ENCODE measurements at regions not wholly inside any gene's neighbourhood (a gene's known extent, or its start where the extent isn't known, plus 50 kb on each side); places are given as distances from the start of the nearest gene placed in this dataset.

- no peak overlapping the region for H3K4me3 ChIP-seq (ENCODE audit: low read depth in 1 of 3, low read length in 3 of 3)
- no peaks in the 10 kb centered on the region for H3K36me3 ChIP-seq (ENCODE audit: control insufficient read depth in 3 of 3, insufficient read depth in 2 of 3, low read depth in 1 of 3, low read length in 3 of 3)
- no peak for FAIRE-seq
- peaks cover 0 to 5% (median 0%) of the 10 kb centered on the region in 3 donors for H3K4me1 ChIP-seq (ENCODE audit: control insufficient read depth in 3 of 3, insufficient read depth in 2 of 3, low read depth in 1 of 3, low read length in 2 of 3)
- no peak overlapping the region for H3K27ac ChIP-seq (ENCODE audit: low read depth in 1 of 3, low read length in 2 of 3)
- H3K27me3 ChIP-seq (ENCODE audit: control insufficient read depth in 3 of 3, insufficient read depth in 3 of 3, low read length in 3 of 3), result peaks cover 0 to 3% (median 0%) of the 10 kb centered on the region in 3 donors
- H3K9me3 ChIP-seq (ENCODE audit: control insufficient read depth in 2 of 2, insufficient read depth in 1 of 2, low read depth in 1 of 2, low read length in 1 of 2), result no peaks in the 10 kb centered on the region
- WGBS, 3 donors, result 76 to 80% (median 79%) methylated on average over 7 of the region's 7 CpGs
- no peak for DNase-seq
These were observed 157.5 kb upstream of the MYCN start for GRCh38 chr2:15782769-15783294.

- Histone ChIP-seq H3K27ac (ENCODE audit: low read depth in 1 of 3, low read length in 2 of 3) (no peak overlapping the region), H3K9me3 (ENCODE audit: control insufficient read depth in 2 of 2, insufficient read depth in 1 of 2, low read depth in 1 of 2, low read length in 1 of 2) (no peaks in the 10 kb centered on the region), H3K27me3 (ENCODE audit: control insufficient read depth in 3 of 3, insufficient read depth in 3 of 3, low read length in 3 of 3) (peaks cover 0 to 3% (median 0%) of the 10 kb centered on the region in 3 donors), H3K36me3 (ENCODE audit: control insufficient read depth in 3 of 3, insufficient read depth in 2 of 3, low read depth in 1 of 3, low read length in 3 of 3) (no peaks in the 10 kb centered on the region), H3K4me1 (ENCODE audit: control insufficient read depth in 3 of 3, insufficient read depth in 2 of 3, low read depth in 1 of 3, low read length in 2 of 3) (peaks cover 0 to 5% (median 0%) of the 10 kb centered on the region in 3 donors), H3K4me3 (ENCODE audit: low read depth in 1 of 3, low read length in 3 of 3) (no peak overlapping the region)
- 95 to 97% (median 96%) methylated on average over 6 of the region's 6 CpGs for WGBS, 3 donors
- FAIRE-seq (no peak), DNase-seq (no peak)
These were observed 156.9 kb upstream of the MYCN start for GRCh38 chr2:15783489-15783888.

- H3K4me1 ChIP-seq (ENCODE audit: control insufficient read depth in 3 of 3, insufficient read depth in 2 of 3, low read depth in 1 of 3, low read length in 2 of 3), result peaks cover 0 to 5% (median 0%) of the 10 kb centered on the region in 3 donors
- no peak for DNase-seq
- no peaks in the 10 kb centered on the region for H3K9me3 ChIP-seq (ENCODE audit: control insufficient read depth in 2 of 2, insufficient read depth in 1 of 2, low read depth in 1 of 2, low read length in 1 of 2)
- WGBS, 3 donors, result 80 to 86% (median 84%) methylated on average over 13 of the region's 13 CpGs
- no peak overlapping the region for H3K27ac ChIP-seq (ENCODE audit: low read depth in 1 of 3, low read length in 2 of 3)
- H3K4me3 ChIP-seq (ENCODE audit: low read depth in 1 of 3, low read length in 3 of 3), result no peak overlapping the region
- peaks cover 0 to 3% (median 0%) of the 10 kb centered on the region in 3 donors for H3K27me3 ChIP-seq (ENCODE audit: control insufficient read depth in 3 of 3, insufficient read depth in 3 of 3, low read length in 3 of 3)
- no peaks in the 10 kb centered on the region for H3K36me3 ChIP-seq (ENCODE audit: control insufficient read depth in 3 of 3, insufficient read depth in 2 of 3, low read depth in 1 of 3, low read length in 3 of 3)
- FAIRE-seq, result no peak
These were observed 156.1 kb upstream of the MYCN start for GRCh38 chr2:15784106-15784885.

- H3K4me3 ChIP-seq (ENCODE audit: low read depth in 1 of 3, low read length in 3 of 3), result no peak overlapping the region
- peaks cover 0 to 3% (median 0%) of the 10 kb centered on the region in 3 donors for H3K27me3 ChIP-seq (ENCODE audit: control insufficient read depth in 3 of 3, insufficient read depth in 3 of 3, low read length in 3 of 3)
- WGBS, 3 donors, result 81 to 90% (median 88%) methylated on average over 21 of the region's 21 CpGs
- no peak for DNase-seq
- H3K36me3 ChIP-seq (ENCODE audit: control insufficient read depth in 3 of 3, insufficient read depth in 2 of 3, low read depth in 1 of 3, low read length in 3 of 3), result no peaks in the 10 kb centered on the region
- H3K27ac ChIP-seq (ENCODE audit: low read depth in 1 of 3, low read length in 2 of 3), result no peak overlapping the region
- FAIRE-seq, result no peak
- H3K9me3 ChIP-seq (ENCODE audit: control insufficient read depth in 2 of 2, insufficient read depth in 1 of 2, low read depth in 1 of 2, low read length in 1 of 2), result no peaks in the 10 kb centered on the region
- peaks cover 0 to 5% (median 0%) of the 10 kb centered on the region in 3 donors for H3K4me1 ChIP-seq (ENCODE audit: control insufficient read depth in 3 of 3, insufficient read depth in 2 of 3, low read depth in 1 of 3, low read length in 2 of 3)
These were observed 155.2 kb upstream of the MYCN start for GRCh38 chr2:15784886-15785801.

- peaks cover 0 to 5% (median 0%) of the 10 kb centered on the region in 3 donors for H3K4me1 ChIP-seq (ENCODE audit: control insufficient read depth in 3 of 3, insufficient read depth in 2 of 3, low read depth in 1 of 3, low read length in 2 of 3)
- WGBS, 3 donors, result 82 to 89% (median 86%) methylated on average over 11 of the region's 11 CpGs
- no peak for FAIRE-seq
- no peaks in the 10 kb centered on the region for H3K9me3 ChIP-seq (ENCODE audit: control insufficient read depth in 2 of 2, insufficient read depth in 1 of 2, low read depth in 1 of 2, low read length in 1 of 2)
- H3K27me3 ChIP-seq (ENCODE audit: control insufficient read depth in 3 of 3, insufficient read depth in 3 of 3, low read length in 3 of 3), result peaks cover 0 to 3% (median 0%) of the 10 kb centered on the region in 3 donors
- H3K27ac ChIP-seq (ENCODE audit: low read depth in 1 of 3, low read length in 2 of 3), result no peak overlapping the region
- H3K4me3 ChIP-seq (ENCODE audit: low read depth in 1 of 3, low read length in 3 of 3), result no peak overlapping the region
- no peaks in the 10 kb centered on the region for H3K36me3 ChIP-seq (ENCODE audit: control insufficient read depth in 3 of 3, insufficient read depth in 2 of 3, low read depth in 1 of 3, low read length in 3 of 3)
- no peak for DNase-seq
These were observed 154.2 kb upstream of the MYCN start for GRCh38 chr2:15786003-15786654.

- Histone ChIP-seq H3K27ac (ENCODE audit: low read depth in 1 of 3, low read length in 2 of 3) (no peak overlapping the region), H3K9me3 (ENCODE audit: control insufficient read depth in 2 of 2, insufficient read depth in 1 of 2, low read depth in 1 of 2, low read length in 1 of 2) (no peaks in the 10 kb centered on the region), H3K4me1 (ENCODE audit: control insufficient read depth in 3 of 3, insufficient read depth in 2 of 3, low read depth in 1 of 3, low read length in 2 of 3) (peaks cover 0 to 5% (median 0%) of the 10 kb centered on the region in 3 donors), H3K36me3 (ENCODE audit: control insufficient read depth in 3 of 3, insufficient read depth in 2 of 3, low read depth in 1 of 3, low read length in 3 of 3) (no peaks in the 10 kb centered on the region), H3K27me3 (ENCODE audit: control insufficient read depth in 3 of 3, insufficient read depth in 3 of 3, low read length in 3 of 3) (peaks cover 0 to 2% (median 0%) of the 10 kb centered on the region in 3 donors), H3K4me3 (ENCODE audit: low read depth in 1 of 3, low read length in 3 of 3) (no peak overlapping the region)
- FAIRE-seq, result no peak
- 74 to 86% (median 81%) methylated on average over 2 of the region's 2 CpGs for WGBS, 3 donors
- no peak for DNase-seq
These were observed 153.4 kb upstream of the MYCN start for GRCh38 chr2:15786901-15787300.

- DNase-seq (no peak), FAIRE-seq (no peak)
- Histone ChIP-seq H3K27ac (ENCODE audit: low read depth in 1 of 3, low read length in 2 of 3) (no peak overlapping the region), H3K4me1 (ENCODE audit: control insufficient read depth in 3 of 3, insufficient read depth in 2 of 3, low read depth in 1 of 3, low read length in 2 of 3) (no peaks in the 10 kb centered on the region), H3K27me3 (ENCODE audit: control insufficient read depth in 3 of 3, insufficient read depth in 3 of 3, low read length in 3 of 3) (no peaks in the 10 kb centered on the region), H3K4me3 (ENCODE audit: low read depth in 1 of 3, low read length in 3 of 3) (no peak overlapping the region), H3K36me3 (ENCODE audit: control insufficient read depth in 3 of 3, insufficient read depth in 2 of 3, low read depth in 1 of 3, low read length in 3 of 3) (no peaks in the 10 kb centered on the region), H3K9me3 (ENCODE audit: control insufficient read depth in 2 of 2, insufficient read depth in 1 of 2, low read depth in 1 of 2, low read length in 1 of 2) (no peaks in the 10 kb centered on the region)
- WGBS, 3 donors, result 80 to 90% (median 84%) methylated on average over 3 of the region's 3 CpGs
These were observed 152.6 kb upstream of the MYCN start for GRCh38 chr2:15787535-15788454.

Measured in small intestine (tissue), 7 donors.